ENCODE measurements at regions not wholly inside any gene's neighbourhood (a gene's known extent, or its start where the extent isn't known, plus 50 kb on each side); places are given as distances from the start of the nearest gene placed in this dataset.

GRCh38 chr5:60335913-60336312 is 364.1 kb downstream of the DEPDC1B start:
- DNase-seq (ENCODE audit: low spot score), result no peak

DNA sequence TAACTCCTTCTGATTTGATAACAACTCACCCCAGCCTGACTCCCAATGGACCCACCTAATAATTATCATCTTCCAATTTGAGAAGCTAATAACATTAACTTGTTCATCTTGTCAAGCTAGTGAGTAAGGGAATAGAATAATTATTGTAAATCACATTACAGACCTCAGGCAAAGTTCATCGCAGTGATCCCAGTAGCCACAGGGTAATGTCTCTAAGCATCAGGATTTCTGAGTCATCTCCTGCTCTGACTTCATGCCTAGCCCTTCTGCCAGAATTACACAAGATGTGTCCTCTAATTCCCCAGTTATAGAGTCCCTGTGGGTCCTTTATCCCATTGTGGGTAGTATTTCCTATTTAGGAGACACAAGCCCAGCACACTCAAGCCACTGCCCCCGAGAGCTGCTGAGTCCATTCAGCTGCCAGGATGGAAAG is 365.7 kb downstream of the DEPDC1B start:
- DNase-seq (ENCODE audit: low spot score), result no peak

DNA sequence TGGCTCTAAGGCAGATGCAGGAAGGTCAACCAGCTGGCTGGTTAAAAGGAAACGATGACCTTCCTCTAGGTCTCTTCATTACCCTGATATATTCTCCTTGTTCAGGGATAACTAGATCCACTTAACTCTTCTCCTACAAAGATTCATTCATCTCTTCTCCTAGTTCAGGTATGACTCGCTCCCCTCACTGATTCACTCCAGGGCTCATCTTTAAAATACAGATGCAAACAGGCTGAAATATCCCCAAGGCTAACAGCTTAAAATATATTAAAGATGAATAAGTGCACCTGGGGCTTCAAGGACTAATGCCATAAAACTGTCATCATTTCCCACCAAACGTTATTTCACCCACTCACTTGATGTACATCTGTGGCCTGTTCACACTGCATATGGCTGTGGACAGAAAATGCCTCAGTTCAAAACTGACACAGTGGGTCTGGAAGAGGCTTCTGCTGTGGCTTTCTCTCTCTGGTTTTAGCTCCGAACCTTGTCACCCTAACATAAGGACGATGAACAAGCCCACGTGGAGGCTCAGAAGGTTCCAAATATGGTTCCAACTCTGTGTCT is 366.9 kb downstream of the DEPDC1B start:
- no peak for DNase-seq (ENCODE audit: low spot score)

DNA sequence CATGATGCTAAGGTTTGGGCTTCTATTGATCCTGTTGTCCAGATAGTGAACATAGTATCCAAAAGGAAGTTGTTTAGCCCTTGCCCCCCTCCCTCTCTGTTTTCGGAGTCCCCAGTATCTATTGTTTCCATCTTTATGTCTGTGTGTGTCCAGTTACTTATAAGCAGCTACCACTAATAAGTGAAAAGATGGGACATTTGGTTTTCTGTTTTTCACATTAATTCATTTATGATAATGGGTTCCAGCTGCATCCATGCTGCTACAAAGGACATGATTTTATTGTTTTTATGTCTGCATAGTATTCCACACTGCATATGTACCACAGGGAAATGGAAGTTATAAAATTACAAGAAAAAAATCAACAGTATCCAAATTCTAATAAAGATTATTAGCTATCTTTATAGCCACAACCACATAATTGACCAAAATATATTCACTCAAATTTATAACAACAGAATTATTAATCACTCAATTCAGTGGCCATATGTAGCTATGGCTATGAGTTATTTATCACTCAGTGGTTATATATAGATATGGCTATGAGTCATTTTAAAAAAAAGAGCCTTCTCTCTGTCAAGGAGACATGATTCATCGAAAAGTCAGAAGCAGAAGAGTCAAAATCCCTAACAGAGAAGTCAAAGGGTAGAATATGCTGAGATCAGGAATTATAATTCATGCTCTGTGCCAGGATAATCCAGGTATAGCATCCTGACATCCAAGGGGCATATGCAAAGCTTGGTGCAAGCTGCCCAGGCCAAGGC is 367.5 kb downstream of the DEPDC1B start:
- no peak for DNase-seq (ENCODE audit: low spot score)

DNA sequence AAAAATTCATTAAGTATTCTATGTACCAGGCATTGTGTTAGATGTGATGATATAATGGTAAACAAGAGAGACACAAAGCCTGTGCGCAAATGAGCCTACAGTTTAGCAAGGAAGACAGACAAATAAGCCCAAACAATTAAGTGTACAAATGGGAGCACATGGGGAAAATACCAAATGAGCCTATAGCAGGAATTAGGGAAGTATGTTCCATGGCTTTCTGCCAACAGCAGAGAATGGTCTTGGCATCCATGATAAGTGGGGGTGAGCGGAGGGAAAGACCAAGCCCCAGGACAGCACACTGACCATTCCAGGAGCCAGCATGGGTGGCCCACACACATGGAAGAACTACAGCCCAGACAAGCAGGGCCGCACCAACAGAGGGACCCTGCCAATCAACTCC is 369.7 kb downstream of the DEPDC1B start:
- DNase-seq (ENCODE audit: low spot score), result no peak

DNA sequence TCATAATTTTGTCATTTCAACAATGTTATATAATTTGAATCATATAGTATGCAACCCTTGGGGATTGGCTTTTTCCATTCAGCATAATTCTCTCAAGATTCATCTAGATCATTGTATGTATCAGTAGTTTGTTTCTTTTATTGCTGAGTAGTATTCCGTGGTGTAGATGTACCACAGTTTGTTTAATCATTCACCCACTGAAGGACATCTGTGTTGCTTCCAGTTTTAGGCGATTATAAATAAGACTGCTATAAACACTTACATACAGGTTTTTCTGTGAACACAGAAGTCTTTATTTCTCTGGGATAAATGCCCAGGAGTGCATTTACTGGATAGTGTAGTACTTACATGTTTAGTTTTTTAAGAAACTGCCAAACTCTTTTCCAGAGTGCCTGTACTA is 374.1 kb downstream of the DEPDC1B start:
- no peak for DNase-seq (ENCODE audit: low spot score)

GRCh38 chr5:60323596-60323995 is 376.4 kb downstream of the DEPDC1B start:
- peak; percentile 34 for DNase-seq (ENCODE audit: low spot score)

GRCh38 chr5:60312098-60312497 is 387.9 kb downstream of the DEPDC1B start:
- DNase-seq (ENCODE audit: low spot score), result no peak

DNA sequence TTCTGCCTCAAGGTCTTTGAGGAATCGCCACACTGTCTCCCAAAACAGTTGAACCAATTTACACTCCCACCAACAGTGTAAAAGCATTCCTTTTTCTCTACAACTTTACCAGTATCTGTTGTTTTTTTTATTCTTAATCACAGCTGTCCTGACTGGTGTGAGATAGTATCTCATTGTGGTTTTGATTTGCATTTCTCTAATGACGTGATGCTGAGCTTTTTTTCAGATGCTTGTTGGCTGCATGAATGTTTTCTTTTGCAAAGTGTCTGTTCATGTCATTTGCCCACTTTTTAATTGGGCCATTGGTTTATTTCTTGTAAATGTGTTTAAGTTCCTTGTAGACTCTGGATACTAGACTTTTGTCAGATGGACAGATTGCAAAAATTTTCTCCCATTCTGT is 400.0 kb downstream of the DEPDC1B start:
- no peak for DNase-seq (ENCODE audit: low spot score)

DNA sequence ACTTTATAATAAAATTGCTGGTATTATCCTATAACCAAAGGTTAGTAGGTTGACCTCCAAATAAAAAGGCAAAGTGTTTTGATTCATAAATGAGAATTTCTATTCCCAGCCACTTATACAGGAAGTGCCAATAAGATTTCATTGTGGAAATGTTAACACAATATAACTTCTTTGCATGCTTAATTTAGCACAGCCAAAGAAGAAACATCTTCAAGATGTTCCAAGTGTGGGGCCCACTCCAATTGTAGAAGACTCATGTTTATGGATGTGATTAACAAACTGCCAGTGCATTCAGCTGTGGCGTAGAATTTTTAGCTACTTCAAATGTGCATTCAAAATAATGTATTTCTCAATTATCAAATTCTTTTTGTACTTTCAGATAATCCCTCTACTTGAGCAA is 402.3 kb downstream of the DEPDC1B start:
- DNase-seq (ENCODE audit: low spot score), result no peak

GRCh38 chr5:60295423-60295822 is 401.9 kb upstream of the PDE4D start:
- DNase-seq (ENCODE audit: low spot score), result peak; percentile 46

- no peak for DNase-seq (ENCODE audit: low spot score)
Measured at GRCh38 chr5:60293518-60293917, 400.0 kb upstream of the PDE4D start.

DNA sequence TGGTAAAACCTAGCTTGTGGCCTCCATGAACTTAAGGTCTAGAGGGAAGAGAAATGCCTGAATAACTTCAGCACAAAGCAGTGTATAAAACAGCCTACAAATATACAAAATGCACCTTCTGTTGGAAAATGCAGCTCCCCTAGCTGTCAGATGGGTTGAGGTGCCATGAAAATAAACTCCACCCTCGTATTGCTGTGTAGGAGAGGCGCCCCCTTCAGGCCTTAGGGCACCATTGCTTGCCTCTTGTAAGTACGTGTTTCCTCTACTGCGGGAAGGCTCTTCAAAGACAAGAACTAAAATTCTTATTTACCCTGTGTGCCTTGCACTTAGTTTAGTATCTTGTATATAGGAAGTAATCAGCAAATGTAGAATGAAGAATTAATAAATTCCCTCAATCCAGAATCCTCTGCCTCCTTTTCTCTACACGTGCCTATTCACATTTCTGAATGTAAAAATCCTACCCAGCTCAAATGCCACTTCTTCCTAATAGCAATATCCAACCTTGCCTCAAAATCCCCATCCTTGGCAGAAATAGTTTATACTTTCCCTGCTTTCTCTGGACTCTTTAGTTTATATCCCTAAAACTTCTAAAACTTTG is 393.7 kb upstream of the PDE4D start:
- DNase-seq (ENCODE audit: low spot score), result peak; percentile 66

DNA sequence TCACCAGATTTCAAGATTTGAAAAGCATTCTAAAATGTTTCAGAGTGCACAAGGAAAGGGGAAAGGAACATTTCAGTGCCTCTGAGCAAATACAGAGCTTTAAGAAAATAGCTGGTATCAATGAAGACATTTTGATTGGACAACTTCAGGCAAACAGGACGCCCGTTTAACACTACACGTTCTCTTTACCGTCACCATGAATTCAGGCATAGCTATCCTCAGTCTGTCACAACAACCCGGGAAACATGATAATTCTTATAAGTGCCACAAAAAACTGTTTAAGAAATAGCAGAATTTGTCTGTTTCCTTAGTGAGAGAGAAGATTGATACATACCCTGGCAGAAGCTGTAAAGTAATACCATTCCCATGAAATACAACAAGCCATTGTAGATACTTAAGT is 392.4 kb upstream of the PDE4D start:
- no peak for DNase-seq (ENCODE audit: low spot score)

- no peak for DNase-seq (ENCODE audit: low spot score)
Measured at GRCh38 chr5:60280943-60281342, 387.4 kb upstream of the PDE4D start.

DNA sequence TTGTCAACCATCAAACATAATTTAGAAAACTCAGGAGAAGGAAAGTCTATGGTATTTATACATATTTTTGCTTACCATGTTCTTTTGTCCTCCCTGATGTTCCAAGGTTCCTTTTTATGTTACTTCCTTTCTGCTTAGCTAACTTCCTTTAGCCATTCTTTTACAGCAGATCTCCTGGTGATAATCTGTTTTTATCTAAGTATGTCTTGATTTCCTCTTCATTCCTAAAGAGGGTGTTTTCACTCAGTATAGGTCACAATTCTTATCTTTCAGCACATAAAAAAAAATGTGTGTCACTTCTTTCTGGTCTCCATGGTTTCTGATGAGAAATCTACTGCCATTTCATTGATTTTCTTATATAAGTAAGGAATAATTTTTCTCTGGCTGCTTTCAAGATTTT is 384.4 kb upstream of the PDE4D start:
- no peak for DNase-seq (ENCODE audit: low spot score)

DNA sequence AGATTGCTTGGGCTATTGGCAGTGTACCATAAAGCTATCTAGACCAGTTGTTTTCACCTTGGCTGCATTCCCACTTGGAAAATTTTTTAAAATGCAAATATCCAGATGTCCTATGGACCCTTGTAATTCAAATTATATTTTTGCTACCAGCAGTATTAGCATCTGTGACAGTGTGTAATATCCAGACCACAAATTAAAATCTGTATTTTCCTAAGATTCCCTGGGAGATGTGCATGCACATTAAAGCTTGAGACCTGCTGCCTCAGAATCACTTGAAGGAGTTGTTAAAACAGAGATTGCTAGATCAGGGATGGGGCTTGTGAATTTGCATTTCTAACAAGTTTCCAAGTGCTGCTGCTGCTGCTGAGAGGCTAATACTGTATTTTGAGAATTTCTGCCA is 381.2 kb upstream of the PDE4D start:
- DNase-seq (ENCODE audit: low spot score), result no peak

- no peak for DNase-seq (ENCODE audit: low spot score)
Measured at GRCh38 chr5:60271517-60271916, 378.0 kb upstream of the PDE4D start.

DNA sequence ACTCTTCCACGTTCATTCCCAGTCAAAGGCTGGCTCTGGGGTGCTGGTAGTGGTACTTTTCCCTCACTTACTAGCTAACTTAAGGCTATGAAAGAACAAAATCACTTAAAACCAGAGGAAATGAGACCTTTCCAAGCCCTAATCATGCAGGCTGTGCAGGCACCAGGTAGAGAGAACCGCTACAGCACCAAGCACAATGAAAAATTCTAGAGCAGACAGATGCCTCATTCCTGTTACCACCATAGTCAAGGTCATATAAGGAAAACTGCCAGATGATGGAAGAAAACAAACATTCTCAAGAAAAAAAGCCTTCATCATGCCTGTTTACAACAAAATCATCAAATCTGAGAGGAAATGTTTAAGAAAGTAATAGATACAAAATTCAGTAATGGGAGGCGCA is 374.4 kb upstream of the PDE4D start:
- DNase-seq (ENCODE audit: low spot score), result no peak

DNA sequence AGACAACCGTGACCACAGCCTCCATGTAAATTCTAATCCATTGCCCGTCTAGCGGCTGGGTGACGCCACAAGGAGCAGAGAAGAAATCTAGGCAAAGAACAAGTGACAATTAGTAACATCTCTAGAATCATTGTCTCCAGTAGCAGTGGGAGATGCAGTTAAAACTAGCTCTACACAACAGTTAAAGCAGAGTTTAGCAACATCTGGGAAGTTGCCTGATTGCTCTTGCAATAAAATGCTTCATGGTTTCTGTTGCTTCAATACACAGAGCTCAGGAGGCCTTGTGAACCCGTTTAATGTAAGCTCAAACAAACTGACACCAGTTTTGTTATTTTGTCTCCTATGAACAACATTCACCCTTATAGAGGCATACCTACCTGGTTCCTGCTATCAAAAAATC is 369.8 kb upstream of the PDE4D start:
- DNase-seq (ENCODE audit: low spot score), result no peak

DNA sequence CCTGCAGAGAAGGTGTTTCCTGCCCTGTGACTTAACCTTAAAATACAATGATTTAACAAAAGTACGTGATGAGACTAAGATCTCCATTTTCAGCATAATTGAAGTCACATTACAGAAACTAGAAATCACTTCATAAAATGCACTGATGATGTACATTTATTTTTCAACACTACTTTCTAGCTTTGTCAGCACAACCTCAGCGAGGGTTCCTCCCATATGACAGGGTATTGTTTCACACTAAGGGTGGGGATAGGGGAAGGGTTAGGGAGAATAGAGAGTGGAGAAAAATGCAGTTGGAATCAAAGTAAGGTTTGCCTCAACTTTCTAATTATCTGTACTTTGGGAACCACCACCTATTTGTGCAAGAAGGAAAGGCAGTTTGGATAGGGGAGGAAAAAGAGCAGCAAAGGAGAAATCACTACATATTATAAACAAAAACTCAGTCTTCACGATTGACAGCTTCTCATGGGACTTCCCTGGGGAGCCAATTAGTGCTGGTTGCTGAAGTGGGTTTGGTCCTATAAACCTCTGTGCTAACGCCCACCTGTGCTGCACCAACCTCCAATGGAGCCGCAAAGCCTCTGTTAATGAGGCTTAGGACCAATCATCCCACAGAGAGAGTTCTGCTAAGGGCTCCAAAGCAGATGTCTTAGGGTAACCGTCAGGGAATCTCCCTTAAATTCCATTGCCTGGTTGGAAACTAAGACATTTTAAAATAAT is 369.2 kb upstream of the PDE4D start:
- DNase-seq (ENCODE audit: low spot score), result no peak

DNA sequence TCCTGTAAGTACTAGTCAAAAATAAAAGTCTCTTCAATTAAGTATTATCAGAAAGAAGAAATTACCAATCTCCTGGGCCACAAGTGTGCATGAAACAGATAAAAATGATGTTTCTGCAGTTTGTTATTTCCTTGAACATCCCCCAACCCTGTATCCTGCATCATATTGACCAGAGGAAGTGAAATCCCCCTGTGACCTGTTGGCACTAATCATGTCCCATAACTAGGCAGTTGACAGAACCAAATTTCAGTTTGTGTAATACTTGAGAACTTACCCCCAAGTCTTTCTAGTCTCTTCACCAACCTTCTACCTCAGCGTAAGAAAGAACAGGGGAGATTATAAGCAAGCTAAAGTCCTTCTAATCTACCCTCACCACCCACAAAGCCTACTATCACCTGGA is 368.2 kb upstream of the PDE4D start:
- DNase-seq (ENCODE audit: low spot score), result no peak

DNA sequence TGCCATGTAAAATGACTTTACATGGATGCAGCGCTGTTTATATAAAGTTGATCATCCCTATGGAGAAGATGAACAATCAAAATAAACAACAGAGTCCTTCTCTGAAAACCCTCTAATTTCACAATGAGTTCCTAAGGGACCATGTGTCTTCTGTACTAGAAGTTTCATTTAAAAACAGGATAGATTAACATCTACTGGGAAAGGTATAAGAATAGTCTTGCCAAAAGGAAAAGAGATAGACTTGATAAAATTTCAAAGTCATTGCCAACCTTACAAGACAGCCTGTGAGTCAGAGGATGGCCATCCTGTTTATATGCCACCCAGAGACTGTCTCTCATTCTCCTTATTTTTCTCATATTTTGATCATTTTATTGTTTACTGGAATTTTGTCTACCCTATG is 367.1 kb upstream of the PDE4D start:
- no peak for DNase-seq (ENCODE audit: low spot score)

Data from D341Med (cell line).